HK-2 (cell line): ENCODE measurements at regions not wholly inside any gene's neighbourhood (a gene's known extent, or its start where the extent isn't known, plus 50 kb on each side); places are given as distances from the start of the nearest gene placed in this dataset.
"Not testable (repeated sequence)": the region's sequence is repeated elsewhere in the genome, so short reads cannot be mapped to it uniquely, and the experiment has no call there.

Source experiments
- DNase-seq: peaks from one replicate; pipeline ENCODE4 v3.0.0-alpha.2; 2018; ENCODE audit not compliant: unreplicated experiment

DNA sequence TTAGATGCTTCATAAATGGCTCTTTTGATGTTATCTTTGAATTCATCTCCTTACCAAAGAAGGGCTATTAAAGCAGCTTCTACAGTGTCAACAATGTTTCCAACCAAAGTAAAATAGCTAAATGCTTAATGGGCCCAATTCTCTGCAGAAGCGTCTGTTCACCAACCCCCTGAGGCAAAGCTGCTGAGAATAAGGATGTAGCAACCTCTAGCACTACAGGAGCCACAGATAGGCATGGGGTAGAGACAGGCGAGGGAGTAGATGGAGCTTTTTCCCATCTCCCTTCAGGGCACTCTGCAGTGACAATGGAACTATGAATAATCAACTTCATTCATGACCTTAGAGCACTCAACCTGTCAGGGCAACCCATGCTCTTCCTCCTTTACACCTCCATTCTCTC, 134.1 kb downstream of the FZD1 start:
- no peak for DNase-seq

DNA sequence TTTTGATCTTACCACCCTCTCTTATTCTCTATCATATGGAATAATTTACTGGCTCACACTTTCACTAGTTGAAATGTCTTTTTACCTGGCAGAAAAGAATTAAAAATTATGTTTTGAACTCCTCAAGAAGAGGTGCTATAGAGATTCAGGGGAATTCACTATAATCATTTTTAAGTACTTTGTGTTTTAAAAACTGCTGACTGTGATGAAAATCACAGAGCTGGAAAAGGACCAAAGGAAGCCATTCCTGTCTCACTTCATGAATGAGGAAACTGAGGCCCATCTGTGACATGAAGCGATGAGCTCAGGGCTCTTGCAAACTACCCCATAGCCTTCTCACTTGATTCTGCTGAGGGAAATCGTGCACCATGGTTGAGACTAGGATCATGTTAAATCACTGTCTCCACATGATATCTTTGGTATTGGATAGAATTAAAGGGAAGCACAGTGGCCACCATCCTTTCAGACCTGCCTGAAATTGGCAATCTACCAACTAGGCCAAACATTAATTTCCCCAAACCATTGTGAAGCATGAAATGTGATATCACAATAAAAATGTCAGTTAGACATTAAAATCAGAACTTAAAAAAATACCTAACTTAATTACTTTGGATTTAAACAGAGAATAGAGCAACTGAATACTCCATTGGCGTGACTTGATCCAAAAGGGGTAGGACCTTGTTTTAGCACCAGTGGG, 141.0 kb downstream of the FZD1 start:
- DNase-seq: no peak

DNA sequence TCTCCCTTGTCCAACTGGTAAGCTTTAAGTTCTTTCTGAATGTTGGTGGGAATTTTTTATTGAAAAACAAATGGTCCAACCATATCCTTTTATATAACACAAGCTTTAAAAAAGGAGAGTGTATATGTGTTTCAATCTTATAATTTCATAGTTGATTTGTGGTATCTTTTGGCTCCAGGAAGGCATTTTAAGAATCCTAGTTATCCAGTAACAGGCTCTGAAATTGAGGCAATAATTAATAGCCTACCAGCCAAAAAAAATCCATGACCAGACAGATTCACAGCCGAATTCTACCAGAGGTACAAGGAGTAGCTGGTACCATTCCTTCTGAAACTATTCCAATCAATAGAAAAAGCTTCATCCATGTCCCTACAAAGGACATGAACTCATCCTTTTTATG, 141.6 kb downstream of the FZD1 start:
- DNase-seq: not testable (repeated sequence)

DNA sequence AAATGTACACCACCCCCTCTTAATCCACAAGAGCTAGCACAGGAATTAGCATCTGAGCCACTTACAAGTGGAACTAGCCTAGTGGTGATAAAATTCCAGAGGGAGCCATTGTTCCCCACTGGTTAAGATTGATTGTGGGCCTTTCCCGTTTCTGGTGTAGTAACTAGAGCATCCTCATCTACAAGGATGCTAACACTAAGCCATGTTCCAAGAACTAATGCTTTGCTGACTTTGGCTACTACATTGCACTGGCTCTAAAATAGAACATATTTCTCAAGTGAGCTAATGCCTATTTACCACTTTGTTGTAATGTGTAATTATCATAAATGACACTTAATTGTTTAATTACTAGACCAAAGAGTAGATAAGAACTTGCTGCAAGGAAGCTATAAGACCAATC, 143.7 kb downstream of the FZD1 start:
- DNase-seq: no peak

DNA sequence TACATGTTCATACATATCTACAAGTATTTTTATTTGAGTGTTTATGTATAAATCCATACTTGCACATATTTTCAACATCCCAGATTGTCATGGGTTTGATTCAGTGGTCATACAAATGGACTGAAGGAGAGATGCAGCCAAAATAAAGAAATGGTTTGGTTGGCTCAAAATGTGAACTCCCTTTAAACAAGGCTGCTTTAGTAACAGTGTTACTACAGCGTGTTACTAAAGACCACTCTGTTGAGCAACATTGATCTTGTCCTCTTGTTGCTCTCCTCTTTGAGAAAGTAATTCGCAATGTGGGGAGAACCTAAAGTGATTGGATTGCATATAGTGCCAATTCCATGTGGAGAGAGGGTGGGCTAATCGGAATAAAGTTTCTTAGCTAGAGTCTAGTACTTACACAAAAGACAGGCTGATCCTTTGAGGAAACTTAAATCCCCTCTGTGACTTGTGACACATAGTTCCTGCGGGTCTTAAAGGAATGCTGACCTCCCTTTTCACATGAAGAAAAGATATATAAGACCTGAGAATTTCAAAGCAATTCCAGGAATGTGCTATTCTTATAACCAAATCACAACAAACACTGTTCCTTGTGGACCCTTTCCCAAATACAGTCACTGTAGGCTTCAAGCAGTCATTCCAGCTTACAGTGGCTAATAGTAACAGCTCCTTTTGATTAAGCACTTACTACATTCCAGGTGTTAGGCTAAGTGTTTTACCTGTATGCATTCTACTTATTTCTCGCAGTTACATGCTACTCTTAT, 144.3 kb downstream of the FZD1 start:
- DNase-seq: no peak

DNA sequence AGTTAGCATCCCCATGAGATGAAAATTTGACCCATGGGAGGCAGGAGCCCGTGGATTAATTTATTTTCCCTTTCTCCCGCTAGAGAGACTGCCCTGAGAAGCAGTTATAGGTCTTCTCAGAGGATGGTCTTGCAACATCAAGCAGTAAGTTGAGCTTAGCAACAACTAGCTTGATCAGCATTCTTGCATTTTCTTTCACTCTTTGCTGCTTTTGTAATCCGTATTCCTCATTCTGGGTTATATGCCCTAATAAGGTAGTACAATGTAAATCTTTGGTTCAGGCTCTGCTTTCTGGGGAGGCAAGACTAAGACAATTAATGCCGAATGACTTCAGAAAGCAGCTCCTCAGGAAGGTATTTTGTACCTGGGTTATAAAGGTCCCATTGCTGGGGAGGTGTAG, 146.8 kb downstream of the FZD1 start:
- DNase-seq: no peak

DNA sequence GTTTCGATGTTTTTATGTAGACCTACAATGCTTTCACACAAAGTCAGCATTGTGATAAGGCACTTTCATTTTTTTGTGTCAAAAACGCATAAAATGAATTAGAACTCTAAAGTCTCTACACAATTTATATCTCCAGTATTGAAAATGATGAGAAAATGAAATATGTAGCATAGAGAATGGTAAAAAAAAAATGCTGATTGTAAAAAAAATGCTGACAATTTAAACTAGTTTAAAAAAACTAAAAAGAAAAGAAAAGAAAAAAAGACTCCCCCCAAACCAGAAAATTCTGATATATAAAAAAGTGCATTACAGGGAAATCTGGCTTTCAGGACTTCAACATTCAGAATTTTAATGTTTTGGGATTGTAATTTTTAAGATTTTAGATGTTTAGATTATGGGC, 148.1 kb downstream of the FZD1 start:
- no peak for DNase-seq

DNA sequence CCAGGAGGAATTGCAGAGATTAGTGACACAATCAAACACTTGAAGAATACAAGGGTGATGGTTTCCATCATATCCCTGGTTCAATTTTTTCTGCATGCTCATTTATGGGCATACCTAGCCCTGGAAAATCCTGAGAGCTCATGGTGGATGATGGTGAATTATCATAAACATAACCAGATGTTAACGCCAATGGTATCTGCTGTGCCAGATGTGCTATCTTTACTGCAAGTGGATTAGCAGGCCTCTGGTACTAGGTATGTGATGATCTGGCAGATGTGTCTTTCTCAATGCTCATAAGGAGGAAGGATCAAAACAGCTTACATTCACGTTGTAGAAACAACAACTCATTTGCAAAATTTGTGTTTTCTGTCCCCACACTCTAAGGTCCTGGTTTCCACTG, 150.5 kb downstream of the FZD1 start:
- no peak for DNase-seq

DNA sequence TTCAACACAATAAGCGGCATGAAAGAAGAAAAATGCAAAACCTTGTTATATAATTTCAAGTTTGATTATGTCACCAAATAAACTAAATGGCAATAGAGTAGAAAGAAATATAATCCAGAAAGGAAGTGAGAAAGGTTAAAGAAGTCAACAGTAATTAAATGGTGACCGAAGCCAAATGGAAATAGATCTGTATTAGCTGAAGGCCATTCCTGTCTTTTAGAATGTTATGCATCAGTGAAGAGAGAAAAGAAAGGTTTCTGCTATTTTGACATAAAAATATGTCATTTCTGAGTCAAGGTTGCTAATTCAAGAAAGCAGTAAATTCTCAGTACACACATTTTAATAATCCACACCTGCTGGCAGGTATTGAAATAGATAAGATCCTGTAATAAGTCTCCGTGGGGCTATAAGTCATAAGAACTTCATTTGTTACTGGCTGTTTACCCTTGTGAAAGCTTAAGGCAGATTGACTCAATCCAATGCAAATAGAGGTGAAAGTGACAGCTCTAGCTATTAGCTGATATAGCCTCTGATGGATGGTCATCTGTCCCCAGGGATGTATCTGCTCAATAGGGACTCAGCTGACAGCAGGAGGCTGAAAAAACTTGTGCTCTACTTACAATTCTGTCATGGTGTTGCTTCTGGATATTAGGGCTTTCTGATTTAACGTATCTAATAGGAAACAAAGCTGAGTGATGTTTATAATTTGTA, 152.1 kb downstream of the FZD1 start:
- DNase-seq: no peak

DNA sequence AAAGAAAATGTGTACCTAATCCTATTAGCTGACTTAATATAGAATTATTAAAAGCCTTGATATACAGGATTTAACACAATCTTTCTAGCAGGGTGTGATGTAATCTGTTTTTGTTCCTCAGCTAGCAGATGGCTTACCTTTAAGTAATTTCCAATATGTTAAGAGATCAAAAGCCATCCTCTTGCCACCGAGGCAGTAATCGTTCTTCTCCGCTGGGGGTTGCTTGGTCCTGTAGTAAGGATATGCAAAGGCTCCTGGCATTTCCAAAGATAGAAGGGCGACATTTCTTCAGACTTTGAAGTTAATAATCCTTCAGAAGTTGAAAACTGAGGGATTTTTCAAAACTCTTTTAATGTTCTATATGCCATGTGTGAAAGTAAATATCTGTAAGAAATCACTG, 156.4 kb downstream of the FZD1 start:
- no peak for DNase-seq

DNA sequence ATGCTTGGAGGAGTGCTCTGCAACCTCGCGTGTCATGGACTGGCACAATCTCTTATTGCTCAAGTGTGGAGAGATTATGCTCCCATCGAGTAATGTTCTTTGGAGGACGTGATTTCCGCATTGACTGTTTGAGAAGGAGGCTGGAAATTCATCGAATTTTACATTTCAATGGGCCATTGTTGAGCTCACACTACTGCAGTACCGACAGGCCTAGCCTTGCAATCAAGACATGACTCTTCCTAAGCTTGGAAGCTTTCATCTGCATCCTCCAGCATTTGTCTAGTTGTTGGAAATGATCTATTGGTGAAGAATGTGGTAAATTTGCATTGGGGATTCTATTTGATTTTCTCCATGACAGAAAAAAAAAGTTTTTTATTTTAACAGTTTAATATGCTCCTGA, 156.8 kb downstream of the FZD1 start:
- no peak for DNase-seq

DNA sequence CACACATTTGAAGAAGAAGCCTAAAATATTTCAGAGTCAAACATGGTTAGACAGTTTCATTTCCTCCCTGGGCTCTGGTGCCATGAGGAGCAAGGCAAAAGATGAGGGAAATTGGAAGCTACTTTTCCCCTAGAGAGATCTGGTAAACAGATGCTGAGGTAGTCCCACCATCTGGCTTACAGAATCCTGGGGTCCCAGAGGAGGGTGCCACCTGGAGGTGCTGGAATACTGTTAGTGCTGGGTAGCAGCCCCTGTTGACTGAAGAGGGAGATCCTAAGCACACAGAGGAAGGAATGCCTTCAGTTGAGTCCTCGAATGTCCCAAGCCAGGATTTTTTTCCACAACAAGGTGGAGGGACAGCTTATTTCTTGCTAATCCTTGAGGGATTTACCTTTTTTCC, 160.1 kb downstream of the FZD1 start:
- DNase-seq: no peak

DNA sequence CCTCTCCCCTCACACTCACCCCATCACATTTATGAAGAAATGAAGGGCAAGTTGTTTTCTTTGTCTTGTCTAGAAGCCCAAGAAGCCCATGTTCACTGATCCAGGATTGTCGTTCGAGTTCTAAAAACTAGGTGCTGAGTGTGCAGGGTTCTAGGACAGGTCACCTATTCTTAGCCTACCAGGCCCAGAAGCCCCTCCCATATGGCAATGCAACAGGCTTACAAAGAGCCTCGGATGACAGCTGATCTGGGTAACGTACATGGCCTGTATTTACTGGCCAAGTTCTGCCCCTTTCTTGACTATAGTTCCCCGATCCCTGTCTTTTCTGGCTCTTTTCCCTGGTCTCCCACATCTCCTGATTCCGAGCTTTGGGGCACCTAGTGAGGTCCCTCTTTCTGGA, 160.9 kb downstream of the FZD1 start:
- DNase-seq: no peak

DNA sequence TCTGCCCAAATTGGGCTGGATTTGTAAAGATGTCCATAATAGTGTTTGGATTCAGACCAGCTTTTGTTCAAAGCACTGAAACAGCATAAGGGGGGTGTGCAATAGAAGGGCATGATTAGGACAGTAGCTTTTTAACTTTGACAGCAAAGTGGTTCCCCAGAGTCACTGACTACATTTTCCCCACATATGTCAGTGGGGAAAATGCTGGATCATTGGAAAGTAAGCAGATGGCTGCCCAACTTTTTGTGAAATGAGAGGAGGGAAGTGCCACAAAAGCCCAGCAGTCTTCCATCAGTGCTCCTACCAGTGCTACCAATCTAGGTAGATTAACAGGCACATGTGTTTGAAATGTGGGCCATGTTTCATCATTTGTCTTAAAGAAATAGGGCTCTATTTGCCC, 162.8 kb downstream of the FZD1 start:
- DNase-seq: no peak

DNA sequence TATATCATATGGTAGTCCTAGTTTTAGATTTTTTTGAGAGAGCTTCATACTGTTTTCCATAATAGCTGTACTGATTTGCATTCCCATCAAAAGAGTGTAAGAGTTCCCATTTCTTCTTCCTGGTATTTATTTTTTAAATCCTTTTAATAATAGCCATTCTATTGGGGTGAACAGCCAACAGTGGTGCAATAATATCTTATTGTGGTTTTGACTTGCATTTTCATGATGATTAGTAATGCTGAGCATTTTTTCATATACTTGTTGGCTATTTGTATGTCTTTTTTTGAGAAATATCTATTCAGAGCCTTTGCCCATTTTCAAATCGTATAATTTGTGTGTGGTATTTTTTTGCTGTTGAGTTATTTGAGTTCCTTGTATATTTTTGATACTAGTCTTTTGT, 167.4 kb downstream of the FZD1 start:
- DNase-seq: no peak

DNA sequence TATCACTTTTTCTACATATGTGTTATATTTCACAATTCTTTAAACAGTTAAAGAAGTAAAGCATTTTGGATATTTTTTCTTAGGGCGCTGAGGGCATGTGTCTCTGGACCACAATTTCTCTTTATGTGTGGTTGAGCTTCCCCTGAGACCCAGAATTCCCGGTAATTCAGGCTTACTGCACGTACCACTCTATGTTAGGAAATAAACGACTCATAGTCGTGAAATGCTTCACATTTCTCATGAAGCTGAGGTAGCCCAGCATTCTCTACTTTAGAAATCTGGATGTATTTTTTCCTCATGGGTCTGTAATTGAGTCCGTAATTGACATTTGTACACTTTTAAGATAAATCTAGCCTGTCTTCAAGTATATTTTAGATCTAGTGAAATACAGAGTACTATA, 170.6 kb downstream of the FZD1 start:
- no peak for DNase-seq

DNA sequence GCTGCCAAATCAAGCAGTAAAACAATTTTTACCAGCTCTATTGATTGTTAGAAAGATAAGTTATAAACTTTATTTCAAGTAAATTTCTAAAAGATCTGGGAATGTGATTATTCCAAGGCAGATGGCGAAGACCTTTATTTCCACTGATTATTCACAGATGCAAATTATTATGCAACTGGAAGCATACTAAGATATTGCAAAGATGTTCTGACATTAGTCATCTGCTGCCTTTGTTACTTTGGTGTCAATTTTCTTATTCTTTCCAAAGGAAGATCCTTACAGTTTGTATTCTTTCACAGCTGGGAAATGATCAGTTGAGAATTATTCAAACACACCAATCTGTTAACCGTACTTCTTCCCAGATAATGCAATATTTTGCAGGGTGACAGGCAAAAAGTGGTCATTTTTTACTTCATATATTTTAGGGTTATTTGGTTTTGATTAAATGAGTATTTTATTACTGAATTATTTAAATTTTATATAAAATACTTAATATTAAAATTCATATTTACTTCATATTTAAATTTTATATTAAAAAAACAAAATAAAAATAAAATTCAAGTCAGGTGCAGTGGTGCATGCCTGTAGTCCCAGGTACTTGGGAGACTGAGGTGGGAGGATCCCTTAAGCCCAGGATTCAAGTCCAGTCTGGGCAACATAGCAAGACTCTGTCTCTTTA, 171.3 kb downstream of the FZD1 start:
- no peak for DNase-seq

DNA sequence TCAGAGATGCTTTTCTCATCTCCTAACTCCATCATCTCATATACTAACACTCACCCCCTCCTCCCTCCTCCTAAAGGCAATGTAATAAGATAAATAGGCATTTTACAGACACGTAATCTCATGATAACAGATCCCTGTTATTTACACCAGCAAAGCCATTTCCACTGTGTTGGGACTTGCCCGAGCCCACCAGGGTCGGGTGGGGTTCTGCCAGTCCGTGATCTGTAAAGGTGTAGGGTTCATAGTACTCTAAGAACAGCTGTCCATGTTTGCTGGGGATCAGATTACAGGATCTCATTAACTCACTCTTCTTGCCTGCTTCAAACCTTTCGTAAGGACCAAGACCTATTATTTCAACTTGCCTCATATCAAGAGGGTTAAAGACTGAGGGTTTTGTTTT, 172.4 kb downstream of the FZD1 start:
- DNase-seq: no peak

DNA sequence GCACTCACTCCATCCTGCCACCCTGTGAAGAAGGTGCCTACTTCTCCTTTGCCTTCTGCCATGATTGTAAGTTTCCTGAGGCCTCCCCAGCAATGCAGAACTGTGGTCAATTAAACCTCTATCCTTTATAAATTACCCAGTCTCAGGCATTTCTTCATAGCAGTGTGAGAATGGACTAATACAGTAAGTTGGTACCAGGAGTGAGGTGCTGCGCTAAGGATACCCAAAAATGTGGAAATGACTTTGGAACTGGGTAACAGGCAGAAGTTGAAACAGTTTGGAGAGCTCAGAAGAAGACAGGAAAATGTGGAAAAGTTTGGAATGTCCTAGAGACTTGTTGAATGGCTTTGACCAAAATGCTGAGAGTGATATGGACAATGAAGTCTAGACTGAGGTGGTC, 176.0 kb downstream of the FZD1 start:
- DNase-seq: not testable (repeated sequence)

DNA sequence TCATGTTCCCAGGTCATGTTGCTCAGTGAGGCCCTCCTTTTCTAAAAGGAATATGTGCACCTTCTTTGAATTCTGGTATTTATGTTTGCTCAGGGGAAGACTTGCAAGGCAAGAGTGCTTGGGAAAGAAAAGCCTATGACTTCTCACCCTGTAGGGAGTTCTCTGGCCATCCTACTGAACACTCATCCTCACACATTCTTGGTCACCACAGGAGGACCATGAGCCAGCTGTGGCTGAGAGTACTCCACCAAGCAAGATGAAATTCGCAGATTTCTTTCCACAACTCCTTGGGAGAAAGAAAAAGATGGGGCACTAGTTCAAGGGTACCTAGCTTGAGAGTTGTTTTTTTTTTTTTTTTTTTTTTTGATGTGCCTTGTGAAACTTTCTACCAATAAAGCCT, 179.6 kb downstream of the FZD1 start:
- no peak for DNase-seq

DNA sequence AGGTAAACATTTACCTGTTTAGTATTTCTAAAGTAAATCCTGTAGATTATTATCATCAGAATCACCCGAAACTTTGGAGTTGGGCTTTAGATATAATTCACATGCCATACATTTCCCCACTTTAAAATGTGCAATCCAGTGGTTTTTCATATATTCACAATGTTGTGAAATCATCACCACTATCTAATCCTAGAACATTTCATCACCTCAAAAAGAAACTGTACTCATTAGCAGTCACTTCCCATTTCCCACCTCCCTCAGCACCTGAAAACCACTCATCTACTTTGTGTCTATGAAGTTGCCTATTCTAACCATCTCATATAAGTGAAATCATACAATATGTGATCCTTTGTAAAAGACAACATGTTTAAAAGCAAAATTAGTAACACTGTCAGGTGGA, 182.6 kb downstream of the FZD1 start:
- DNase-seq: no peak

DNA sequence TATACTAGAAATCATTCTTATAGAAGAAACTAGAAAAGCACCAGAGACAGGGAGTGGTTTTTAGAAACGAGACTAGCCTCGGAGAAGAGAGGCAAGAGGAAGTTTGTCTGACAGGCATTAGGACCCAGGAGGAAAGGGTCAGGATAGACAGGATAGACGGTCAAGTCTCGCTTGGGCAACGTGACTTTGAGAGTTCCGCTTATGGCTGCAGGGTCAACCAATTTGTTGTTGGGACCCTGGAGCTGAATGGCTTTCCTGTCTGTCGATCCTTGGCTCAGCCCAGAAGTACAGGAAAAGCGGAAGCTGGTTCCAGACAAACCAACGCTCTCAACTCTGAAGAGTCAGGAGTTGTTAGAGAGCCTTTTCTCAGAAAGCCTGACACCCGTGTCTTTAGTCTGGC, 191.2 kb downstream of the FZD1 start:
- DNase-seq: no peak

DNA sequence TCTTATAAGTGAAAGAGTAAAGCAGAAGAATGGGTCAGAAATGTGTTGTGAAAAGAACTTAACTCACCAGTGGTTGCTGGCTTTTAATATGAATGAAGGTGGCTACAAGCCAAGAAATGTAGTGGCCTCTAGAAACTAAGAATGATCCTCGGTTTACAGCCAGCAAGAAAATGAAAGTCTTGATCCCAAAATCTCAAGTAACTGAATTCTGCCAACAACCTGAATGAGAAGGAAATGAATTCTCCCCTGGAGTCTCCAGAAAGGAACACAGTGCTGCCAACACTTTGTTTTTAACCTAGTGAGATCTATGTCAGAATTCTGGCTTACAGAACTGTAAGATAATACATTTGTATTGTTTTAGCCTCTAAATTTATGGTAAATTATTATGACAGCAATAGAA, 193.0 kb downstream of the FZD1 start:
- no peak for DNase-seq
